ENCODE measurements at regions not wholly inside any gene's neighbourhood (a gene's known extent, or its start where the extent isn't known, plus 50 kb on each side); places are given as distances from the start of the nearest gene placed in this dataset.

DNA sequence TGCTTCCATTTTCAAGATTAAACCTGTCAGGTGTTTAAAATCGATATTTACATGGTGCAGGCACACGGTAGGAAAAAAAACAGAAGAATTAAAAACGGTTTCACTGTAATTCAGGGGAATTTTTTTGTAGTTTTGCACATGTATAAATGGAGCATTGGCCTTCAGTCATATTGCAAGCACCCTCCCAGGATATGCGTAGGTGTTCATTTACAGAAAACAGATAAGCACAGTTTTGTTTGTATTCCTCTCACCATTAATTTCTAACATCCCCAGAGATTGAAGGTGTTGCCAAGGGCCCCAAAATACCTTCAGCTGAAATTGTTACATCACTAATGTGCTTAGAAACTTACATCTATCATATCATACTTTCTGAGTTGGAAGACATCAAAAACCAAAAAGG lies 427.1 kb upstream of the NR2F2 start:
- 78% methylated on average over 4 of the region's 4 CpGs for WGBS
- no peak for DNase-seq (ENCODE audit: low spot score)
- no peak overlapping the region for H3K27ac ChIP-seq
- H3K4me3 ChIP-seq, result no peak overlapping the region
- no peak for TF ChIP-seq POLR2A (IDR thresholded peaks at IDR 0.05)
- no peak for TF ChIP-seq POLR2AphosphoS5 (IDR thresholded peaks at IDR 0.05)
- TF ChIP-seq, protein P1, sequence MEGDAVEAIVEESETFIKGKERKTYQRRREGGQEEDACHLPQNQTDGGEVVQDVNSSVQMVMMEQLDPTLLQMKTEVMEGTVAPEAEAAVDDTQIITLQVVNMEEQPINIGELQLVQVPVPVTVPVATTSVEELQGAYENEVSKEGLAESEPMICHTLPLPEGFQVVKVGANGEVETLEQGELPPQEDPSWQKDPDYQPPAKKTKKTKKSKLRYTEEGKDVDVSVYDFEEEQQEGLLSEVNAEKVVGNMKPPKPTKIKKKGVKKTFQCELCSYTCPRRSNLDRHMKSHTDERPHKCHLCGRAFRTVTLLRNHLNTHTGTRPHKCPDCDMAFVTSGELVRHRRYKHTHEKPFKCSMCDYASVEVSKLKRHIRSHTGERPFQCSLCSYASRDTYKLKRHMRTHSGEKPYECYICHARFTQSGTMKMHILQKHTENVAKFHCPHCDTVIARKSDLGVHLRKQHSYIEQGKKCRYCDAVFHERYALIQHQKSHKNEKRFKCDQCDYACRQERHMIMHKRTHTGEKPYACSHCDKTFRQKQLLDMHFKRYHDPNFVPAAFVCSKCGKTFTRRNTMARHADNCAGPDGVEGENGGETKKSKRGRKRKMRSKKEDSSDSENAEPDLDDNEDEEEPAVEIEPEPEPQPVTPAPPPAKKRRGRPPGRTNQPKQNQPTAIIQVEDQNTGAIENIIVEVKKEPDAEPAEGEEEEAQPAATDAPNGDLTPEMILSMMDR (IDR thresholded peaks at IDR 0.05), result no peak
- H3K4me1 ChIP-seq (replicated peaks), result no peaks in the 10 kb centered on the region
- no peaks in the 10 kb centered on the region for H3K9me3 ChIP-seq
- H3K36me3 ChIP-seq, result no peaks in the 10 kb centered on the region
- H3K27me3 ChIP-seq (replicated peaks; ENCODE audit: insufficient read depth), result no peaks in the 10 kb centered on the region
- intact Hi-C loops (cut with DNase I), result no loop called here

DNA sequence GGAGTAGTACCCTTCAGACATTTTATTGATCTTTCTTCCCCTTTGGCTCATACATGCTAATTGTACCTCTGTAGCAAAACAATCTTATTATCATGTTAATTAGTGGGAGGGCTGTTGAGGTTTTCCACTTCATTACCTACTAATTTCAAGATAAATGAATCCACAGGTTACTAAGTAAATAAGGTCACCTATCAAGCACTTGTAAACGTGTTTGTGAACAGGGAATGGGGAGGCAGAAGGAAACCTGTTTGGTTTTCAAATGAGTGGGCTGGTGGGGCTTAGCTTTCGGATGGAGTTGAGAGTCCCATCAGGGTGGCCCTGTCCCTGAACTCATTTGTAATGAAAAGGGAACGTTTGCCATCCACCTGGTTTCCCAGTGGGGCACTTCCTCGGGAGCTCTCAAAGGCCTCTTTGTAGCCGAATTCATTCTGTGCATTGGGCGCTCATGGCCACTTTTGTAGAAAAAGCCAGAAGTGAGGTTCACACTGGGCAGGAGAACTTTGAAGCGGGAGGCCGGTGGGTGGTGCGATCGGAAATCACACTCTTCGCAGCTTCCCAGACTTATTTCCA lies 419.8 kb upstream of the NR2F2 start:
- intact Hi-C loops (cut with DNase I), result no loop called here
- Histone ChIP-seq H3K36me3 (no peaks in the 10 kb centered on the region), H3K4me3 (no peak overlapping the region), H3K27ac (no peak overlapping the region), H3K27me3 (replicated peaks; ENCODE audit: insufficient read depth) (no peaks in the 10 kb centered on the region), H3K9me3 (no peaks in the 10 kb centered on the region), H3K4me1 (replicated peaks) (no peaks in the 10 kb centered on the region)
- 92% methylated on average over 11 of the region's 11 CpGs for WGBS
- no peak for TF ChIP-seq POLR2A (IDR thresholded peaks at IDR 0.05)
- TF ChIP-seq, protein P1 (IDR thresholded peaks at IDR 0.05), result no peak
- no peak for TF ChIP-seq POLR2AphosphoS5 (IDR thresholded peaks at IDR 0.05)
- DNase-seq (ENCODE audit: low spot score), result no peak

DNA sequence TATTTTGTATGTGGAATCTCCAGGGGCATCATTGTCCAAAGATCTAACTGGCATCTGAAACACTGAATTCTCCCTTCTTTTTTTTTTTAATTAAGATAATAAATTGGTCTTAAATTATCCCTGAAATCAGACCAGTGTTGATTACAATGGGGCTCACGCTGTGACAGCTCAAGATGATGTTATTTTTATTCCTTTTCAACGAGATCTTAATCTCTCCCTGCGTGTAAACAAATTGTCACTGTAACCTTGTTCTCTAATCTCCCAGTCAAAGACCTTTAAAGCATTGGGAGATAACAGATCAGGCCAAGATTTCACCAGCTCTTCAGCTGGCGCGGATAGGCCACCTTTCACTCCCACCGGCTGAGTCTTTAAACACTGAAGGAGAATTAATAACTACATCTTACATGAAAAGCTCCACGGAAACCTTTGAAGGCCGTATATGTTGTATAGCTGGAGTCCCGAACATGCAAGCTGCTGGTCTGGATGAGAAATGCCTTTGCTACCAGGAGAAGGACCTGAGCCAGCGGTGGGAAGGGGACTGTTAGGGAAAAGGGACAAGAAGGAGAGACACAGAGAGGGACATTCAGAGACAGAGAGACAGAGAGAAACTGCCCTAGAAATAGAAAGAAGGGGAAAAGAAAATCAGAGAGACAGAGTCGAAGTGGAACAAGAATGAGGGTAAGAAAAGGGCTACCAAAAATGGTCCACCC lies 418.8 kb upstream of the NR2F2 start:
- H3K9me3 ChIP-seq, result no peaks in the 10 kb centered on the region
- intact Hi-C loops (cut with DNase I), result no loop called here
- TF ChIP-seq POLR2A (IDR thresholded peaks at IDR 0.05), result no peak
- TF ChIP-seq, protein P1 (IDR thresholded peaks at IDR 0.05), result no peak
- no peaks in the 10 kb centered on the region for H3K27me3 ChIP-seq (replicated peaks; ENCODE audit: insufficient read depth)
- WGBS, result 40% methylated on average over 11 of the region's 11 CpGs
- no peak for DNase-seq (ENCODE audit: low spot score)
- H3K4me1 ChIP-seq (replicated peaks), result no peaks in the 10 kb centered on the region
- H3K4me3 ChIP-seq, result no peak overlapping the region
- no peak overlapping the region for H3K27ac ChIP-seq
- no peaks in the 10 kb centered on the region for H3K36me3 ChIP-seq

DNA sequence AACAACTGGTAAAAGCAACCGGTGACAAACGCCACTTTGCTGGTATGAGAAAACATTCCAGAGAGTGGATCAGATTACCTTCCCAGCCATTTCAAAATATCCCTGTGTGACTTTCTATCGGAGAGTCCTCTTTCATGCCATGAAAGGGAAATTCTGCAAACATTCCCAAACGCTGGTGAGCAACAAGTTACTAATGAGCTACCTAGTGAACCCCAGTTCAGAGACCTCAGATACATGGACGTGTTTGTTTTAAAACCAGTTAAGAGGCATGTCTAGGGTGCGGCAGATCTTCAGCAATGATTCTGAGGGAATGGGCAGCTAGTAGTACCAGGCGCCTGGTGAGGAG lies 418.2 kb upstream of the NR2F2 start:
- 52% methylated on average over 7 of the region's 7 CpGs for WGBS
- no peak for DNase-seq (ENCODE audit: low spot score)
- H3K27ac ChIP-seq, result no peak overlapping the region
- H3K27me3 ChIP-seq (replicated peaks; ENCODE audit: insufficient read depth), result no peaks in the 10 kb centered on the region
- intact Hi-C loops (cut with DNase I), result no loop called here
- no peaks in the 10 kb centered on the region for H3K36me3 ChIP-seq
- H3K4me1 ChIP-seq (replicated peaks), result no peaks in the 10 kb centered on the region
- no peaks in the 10 kb centered on the region for H3K9me3 ChIP-seq
- TF ChIP-seq, protein P1 (IDR thresholded peaks at IDR 0.05), result no peak
- no peak for TF ChIP-seq POLR2A (IDR thresholded peaks at IDR 0.05)
- no peak for TF ChIP-seq POLR2AphosphoS5 (IDR thresholded peaks at IDR 0.05)
- no peak overlapping the region for H3K4me3 ChIP-seq

DNA sequence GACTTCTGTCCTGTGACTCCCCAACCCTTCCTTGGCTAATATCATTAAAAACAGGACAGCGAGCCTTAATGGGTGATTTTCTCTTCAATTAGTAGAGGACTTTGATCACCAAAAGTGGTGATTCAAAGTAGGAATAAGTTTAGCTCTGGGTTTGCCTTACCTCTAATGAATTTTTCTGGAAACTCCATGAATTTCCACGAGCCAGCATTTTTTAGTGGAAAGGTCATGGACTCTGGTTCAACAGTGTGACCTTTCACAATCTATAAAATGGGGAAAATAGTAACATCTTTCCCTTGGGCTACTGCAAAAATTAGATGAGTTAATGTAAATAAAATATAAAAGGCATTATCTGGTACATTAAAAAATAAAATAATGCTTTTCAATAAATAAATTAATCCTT lies 417.8 kb upstream of the NR2F2 start:
- intact Hi-C loops (cut with DNase I), result no loop called here
- WGBS, result 91% methylated on average over 2 of the region's 2 CpGs
- TF ChIP-seq POLR2A (IDR thresholded peaks at IDR 0.05) (no peak), POLR2AphosphoS5 (IDR thresholded peaks at IDR 0.05) (no peak)
- TF ChIP-seq, protein P1 (IDR thresholded peaks at IDR 0.05), result no peak

More for the DNA sequence above, 417.8 kb upstream of the NR2F2 start:
- Histone ChIP-seq H3K36me3 (no peaks in the 10 kb centered on the region), H3K9me3 (no peaks in the 10 kb centered on the region), H3K4me1 (replicated peaks) (no peaks in the 10 kb centered on the region), H3K27me3 (replicated peaks; ENCODE audit: insufficient read depth) (no peaks in the 10 kb centered on the region), H3K27ac (no peak overlapping the region), H3K4me3 (no peak overlapping the region)
- no peak for DNase-seq (ENCODE audit: low spot score)
